Panc1 (cell line): ENCODE measurements at regions not wholly inside any gene's neighbourhood (a gene's known extent, or its start where the extent isn't known, plus 50 kb on each side); places are given as distances from the start of the nearest gene placed in this dataset.

Experiments
- ATAC-seq: fragments of 200-7000 bp; cut with Tn5 transposase; 2 replicates; pipeline ENCODE4 v1.9.1; 2020; ENCODE audit warnings: mild to moderate bottlenecking, moderate library complexity
- BruUV-seq: library from RNA; stranded (reverse); fragments of 400-500 nt; replicated peaks from 2 replicates; lab custom pipeline; 2021; lab: Mats Ljungman, UMichigan
- CTCF ChIA-PET: fragments of 300-600 bp; sonication (Branson Sonifier 250); formaldehyde crosslinking; loops from one replicate; lab custom pipeline; 2022; ENCODE audit warnings: antibody characterized with exemption; lab: Charles Lee
- POLR2A ChIA-PET: fragments of 300-600 bp; sonication (Branson Sonifier 250); formaldehyde crosslinking; loops from one replicate; lab custom pipeline; 2022; ENCODE audit warnings: antibody characterized with exemption; lab: Charles Lee
- DNase-seq: peaks from one replicate; pipeline ENCODE4 v3.0.0-alpha.2; 2010; ENCODE audit warnings: low read depth, low spot score
- H3K27ac ChIP-seq: 2 replicates; pipeline ENCODE4 v1.5.1; 2011; ENCODE audit warnings: mild to moderate bottlenecking, low read length, inconsistent platforms
- H3K27me3 ChIP-seq: fragments of 200-500 bp; sonication (Bioruptor generic); 2 replicates; pipeline ENCODE4 v1.6.0; 2014; ENCODE audit warnings: low read length, inconsistent platforms; ENCODE audit not compliant: control insufficient read depth, insufficient read depth
- H3K36me3 ChIP-seq: fragments of 200-500 bp; sonication (Bioruptor generic); 2 replicates; pipeline ENCODE4 v1.5.1; 2014; ENCODE audit warnings: inconsistent platforms, mild to moderate bottlenecking, low read length, moderate library complexity; ENCODE audit not compliant: control insufficient read depth, insufficient read depth
- H3K4me1 ChIP-seq: 2 replicates; pipeline ENCODE4 v1.5.1; 2011; ENCODE audit warnings: inconsistent platforms, mild to moderate bottlenecking, low read length, moderate library complexity; ENCODE audit not compliant: control insufficient read depth, insufficient read depth
- H3K4me3 ChIP-seq, 2 experiments: 2 replicates each; pipeline ENCODE4 v1.5.1; 2011 to 2012; ENCODE audit warnings: low read depth in 2 of 2, low read length in 2 of 2, mild to moderate bottlenecking in 2 of 2, inconsistent platforms in 1 of 2, moderate library complexity in 1 of 2
- H3K9me3 ChIP-seq: fragments of 200-500 bp; sonication (Bioruptor generic); 2 replicates; pipeline ENCODE4 v1.5.1; 2014; ENCODE audit warnings: low read depth, mild to moderate bottlenecking, inconsistent platforms, low read length, moderate library complexity; ENCODE audit not compliant: control insufficient read depth, insufficient read depth
- CTCF ChIP-seq: fragments of 450-650 bp; IDR thresholded peaks from 2 replicates; pipeline ENCODE4 v1.5.1; 2017; ENCODE audit warnings: mild to moderate bottlenecking
- POLR2AphosphoS5 ChIP-seq: IDR thresholded peaks from 2 replicates; pipeline ENCODE4 v1.6.1; 2012; ENCODE audit warnings: mild to moderate bottlenecking, low read depth, low read length, moderate library complexity
- REST ChIP-seq, 2 experiments: IDR thresholded peaks; 2 replicates each; pipeline ENCODE4 v1.6.1; 2011 to 2012; ENCODE audit warnings: low read depth in 2 of 2, control low read depth in 1 of 2, low read length in 1 of 2, mild to moderate bottlenecking in 1 of 2, moderate library complexity in 1 of 2; ENCODE audit not compliant: insufficient read depth in 1 of 2
- SIN3A ChIP-seq: IDR thresholded peaks from 2 replicates; pipeline ENCODE4 v1.6.1; 2012; ENCODE audit warnings: low read depth, mild to moderate bottlenecking, low read length, moderate library complexity, borderline replicate concordance; ENCODE audit not compliant: insufficient read depth
- TCF7L2 ChIP-seq: IDR thresholded peaks from 2 replicates; pipeline ENCODE4 v1.6.1; 2011; ENCODE audit warnings: mild to moderate bottlenecking, low read depth, low read length, inconsistent platforms
- in situ Hi-C: cut with HindIII; loops from 2 replicates; pipeline ENCODE4 v1.10.0; 2016; ENCODE audit warnings: low sequenced_read_pairs, low pct_unique_long_range_greater_than_20kb
- intact Hi-C: fragments of 100-400 bp; cut with micrococcal nuclease; formaldehyde crosslinking; loops from one replicate; pipeline ENCODE4 v1.10.0; 2022; ENCODE audit not compliant: unreplicated experiment

DNA sequence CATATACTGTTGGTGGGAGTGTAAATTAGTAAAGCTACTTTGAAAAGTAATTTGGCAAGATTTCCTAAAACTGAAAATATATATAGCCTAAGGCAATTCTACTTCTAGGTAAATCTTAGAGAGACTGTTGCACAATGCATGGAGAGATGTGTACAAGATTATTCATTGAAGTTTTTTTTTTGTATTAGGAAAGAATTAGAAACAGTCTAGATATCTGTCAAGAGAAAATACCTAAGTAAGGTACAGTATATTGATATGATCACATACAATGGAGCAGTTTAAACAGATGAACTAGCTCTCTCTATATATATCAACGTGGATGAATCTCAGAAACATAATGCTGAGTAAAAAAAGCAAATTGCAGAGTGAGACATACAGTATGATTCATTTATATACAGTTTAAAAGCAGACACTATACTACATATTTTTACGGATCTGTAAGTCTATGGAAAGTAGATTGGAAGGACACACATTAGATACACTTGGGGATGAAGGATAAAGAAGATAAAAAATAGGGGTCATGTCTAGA is 59.3 kb upstream of the ACVR1 start:
- no peak overlapping the region for H3K4me3 ChIP-seq
- H3K9me3 ChIP-seq, result no peaks in the 10 kb centered on the region
- no peak for DNase-seq
- POLR2A ChIA-PET, result no interaction called here
- CTCF ChIA-PET, result no interaction called here
- no TSS peak for BruUV-seq
- intact Hi-C loops (no loop called here), in situ Hi-C loops (no loop called here)
- H3K4me1 ChIP-seq, result no peaks in the 10 kb centered on the region
- TF ChIP-seq CTCF, result no peak
- no peak for TF ChIP-seq TCF7L2
- TF ChIP-seq SIN3A, result no peak
- no peak for TF ChIP-seq POLR2AphosphoS5
- no peak for TF ChIP-seq REST (IDR thresholded peaks at IDR 0.05; ENCODE audit: insufficient read depth in 1 of 2, low read depth in 2 of 2, low read length in 1 of 2)
- H3K36me3 ChIP-seq, result no peaks in the 10 kb centered on the region
- H3K27ac ChIP-seq, result no peak overlapping the region
- ATAC-seq, result no peak
- no peaks in the 10 kb centered on the region; the same call in 1 of the 2 replicates for H3K27me3 ChIP-seq

DNA sequence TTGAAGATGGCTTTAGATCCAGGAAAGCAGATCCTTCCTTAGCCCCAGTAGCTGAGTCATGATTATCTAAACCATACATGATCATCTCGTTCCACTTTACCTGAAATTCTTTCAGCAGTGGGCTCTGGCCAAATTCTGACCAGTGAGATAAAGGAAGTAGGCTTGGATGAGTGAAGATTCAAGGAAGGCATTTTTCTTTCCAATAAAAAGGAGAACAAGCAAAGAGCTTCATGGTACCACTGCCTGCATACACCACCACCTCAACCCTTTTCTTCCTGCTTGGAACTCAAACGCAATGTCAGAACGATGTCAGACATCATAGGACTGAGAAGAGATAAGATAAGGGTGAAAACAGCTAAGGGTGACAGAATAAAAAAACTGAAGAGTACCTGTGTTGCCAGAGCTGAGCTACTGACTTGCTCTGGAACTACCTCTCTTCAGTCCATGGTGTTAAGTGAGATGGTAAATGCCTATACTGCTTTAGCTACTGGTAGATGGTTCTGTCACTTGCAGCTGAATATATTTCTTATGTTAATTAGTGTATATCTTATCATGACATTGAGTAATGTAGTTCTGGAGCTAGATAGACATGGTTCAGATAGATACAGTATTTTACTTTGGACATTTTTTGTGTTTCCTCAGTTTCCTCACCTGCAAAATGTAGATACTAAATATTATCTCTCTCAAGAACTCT is 58.7 kb upstream of the ACVR1 start:
- no peaks in the 10 kb centered on the region; the same call in 1 of the 2 replicates for H3K27me3 ChIP-seq
- ChIA-PET POLR2A (no interaction called here), CTCF (no interaction called here)
- no peaks in the 10 kb centered on the region for H3K4me1 ChIP-seq
- H3K36me3 ChIP-seq, result no peaks in the 10 kb centered on the region
- in situ Hi-C loops, result no loop called here
- TF ChIP-seq TCF7L2 (no peak), POLR2AphosphoS5 (no peak), SIN3A (no peak), REST (IDR thresholded peaks at IDR 0.05; ENCODE audit: insufficient read depth in 1 of 2, low read depth in 2 of 2, low read length in 1 of 2) (no peak), CTCF (no peak)
- H3K9me3 ChIP-seq, result no peaks in the 10 kb centered on the region
- ATAC-seq (no peak), DNase-seq (no peak)
- H3K4me3 ChIP-seq, result no peak overlapping the region
- no peak overlapping the region for H3K27ac ChIP-seq
- intact Hi-C loops, result no loop called here
- BruUV-seq, result no TSS peak
